ENCODE measurements at regions not wholly inside any gene's neighbourhood (a gene's known extent, or its start where the extent isn't known, plus 50 kb on each side); places are given as distances from the start of the nearest gene placed in this dataset.

GRCh38 chr9:79862921-79863890 lies 291.4 kb downstream of the TLE4 start:
- TF ChIP-seq POLR2A (IDR thresholded peaks at IDR 0.05), result no peak
- TF ChIP-seq EP300 (IDR thresholded peaks at IDR 0.05), result no peak
- TF ChIP-seq, protein P1, sequence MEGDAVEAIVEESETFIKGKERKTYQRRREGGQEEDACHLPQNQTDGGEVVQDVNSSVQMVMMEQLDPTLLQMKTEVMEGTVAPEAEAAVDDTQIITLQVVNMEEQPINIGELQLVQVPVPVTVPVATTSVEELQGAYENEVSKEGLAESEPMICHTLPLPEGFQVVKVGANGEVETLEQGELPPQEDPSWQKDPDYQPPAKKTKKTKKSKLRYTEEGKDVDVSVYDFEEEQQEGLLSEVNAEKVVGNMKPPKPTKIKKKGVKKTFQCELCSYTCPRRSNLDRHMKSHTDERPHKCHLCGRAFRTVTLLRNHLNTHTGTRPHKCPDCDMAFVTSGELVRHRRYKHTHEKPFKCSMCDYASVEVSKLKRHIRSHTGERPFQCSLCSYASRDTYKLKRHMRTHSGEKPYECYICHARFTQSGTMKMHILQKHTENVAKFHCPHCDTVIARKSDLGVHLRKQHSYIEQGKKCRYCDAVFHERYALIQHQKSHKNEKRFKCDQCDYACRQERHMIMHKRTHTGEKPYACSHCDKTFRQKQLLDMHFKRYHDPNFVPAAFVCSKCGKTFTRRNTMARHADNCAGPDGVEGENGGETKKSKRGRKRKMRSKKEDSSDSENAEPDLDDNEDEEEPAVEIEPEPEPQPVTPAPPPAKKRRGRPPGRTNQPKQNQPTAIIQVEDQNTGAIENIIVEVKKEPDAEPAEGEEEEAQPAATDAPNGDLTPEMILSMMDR (IDR thresholded peaks at IDR 0.05), result no peak
